Activated T-helper 2 cell treated with anti-CD3 and anti-CD28 coated beads, Interferon-gamma antibody, Interleukin-2, Interleukin-4, amounts not matched to agents 10 μg/mL and 5 μg/mL and 100 μg/mL, durations not matched to agents 14 hours and 24 hours and 36 hours (primary cell): ENCODE measurements at regions not wholly inside any gene's neighbourhood (a gene's known extent, or its start where the extent isn't known, plus 50 kb on each side); places are given as distances from the start of the nearest gene placed in this dataset.

Experiments
- DNase-seq: peaks from one replicate; pipeline ENCODE4 v3.0.0; 2021; ENCODE audit warnings: low spot score
- H3K27ac Mint-ChIP-seq: one replicate; pipeline ENCODE4 v1.8.0; 2021; ENCODE audit warnings: mixed read lengths
- H3K27me3 Mint-ChIP-seq: one replicate; pipeline ENCODE4 v1.8.0; 2021; ENCODE audit warnings: low read depth, mixed read lengths
- H3K36me3 Mint-ChIP-seq: one replicate; pipeline ENCODE4 v1.8.0; 2021; ENCODE audit warnings: low read depth, mixed read lengths
- H3K4me1 Mint-ChIP-seq: one replicate; pipeline ENCODE4 v1.8.0; 2021; ENCODE audit warnings: low read depth, mixed read lengths
- H3K4me3 Mint-ChIP-seq: one replicate; pipeline ENCODE4 v1.8.0; 2021; ENCODE audit warnings: low read depth, mild to moderate bottlenecking, moderate library complexity, mixed read lengths
- H3K9me3 Mint-ChIP-seq: one replicate; pipeline ENCODE4 v1.8.0; 2021; ENCODE audit warnings: mixed read lengths
- intact Hi-C: fragments of 100-400 bp; cut with micrococcal nuclease; formaldehyde crosslinking; loops from one replicate; pipeline ENCODE4 v1.15.1; 2023

DNA sequence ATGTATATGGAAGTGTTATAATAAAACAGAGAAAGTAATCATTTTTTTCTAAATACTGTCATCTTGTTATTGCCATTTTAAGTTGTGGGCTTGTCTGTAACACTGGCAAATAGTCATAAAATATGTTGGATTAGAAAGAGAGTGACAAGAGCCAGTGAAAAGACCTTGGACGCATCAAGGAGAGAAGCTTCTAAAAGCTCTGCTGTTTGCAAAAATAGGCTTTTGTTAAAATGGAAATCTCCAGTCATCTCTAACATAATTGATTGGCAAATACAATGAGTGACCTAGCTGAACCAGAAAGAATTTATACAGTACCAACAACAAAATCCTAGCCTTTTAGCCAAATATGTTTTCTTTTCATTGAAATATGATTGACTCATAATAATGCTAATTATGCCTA is 245.8 kb upstream of the RMST start:
- DNase-seq, result no peak
- H3K27ac Mint-ChIP-seq, result no peak overlapping the region
- no peaks in the 10 kb centered on the region for H3K36me3 Mint-ChIP-seq
- no peaks in the 10 kb centered on the region for H3K27me3 Mint-ChIP-seq
- intact Hi-C loops, result no loop called here
- H3K4me1 Mint-ChIP-seq, result no peaks in the 10 kb centered on the region
- H3K4me3 Mint-ChIP-seq, result no peak overlapping the region
- H3K9me3 Mint-ChIP-seq, result no peaks in the 10 kb centered on the region

DNA sequence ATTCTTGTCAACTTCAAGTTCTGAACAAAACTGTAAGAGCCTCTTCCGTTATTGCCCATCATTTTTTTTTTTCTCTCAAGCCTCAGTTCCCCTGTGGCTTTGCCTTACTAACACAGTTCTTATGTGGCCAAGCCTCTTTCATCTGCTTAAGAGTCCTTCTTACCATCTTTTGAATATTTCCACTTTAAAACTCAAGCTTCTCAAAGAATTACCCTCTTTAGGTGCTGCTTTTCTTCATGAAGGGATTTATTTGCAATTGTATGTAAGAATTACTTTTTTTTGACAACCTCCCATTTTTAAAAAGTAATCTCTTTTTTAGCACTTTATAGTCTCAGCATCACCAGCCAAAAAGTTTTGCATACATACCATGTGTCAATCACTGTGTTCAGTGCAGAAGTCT is 240.2 kb upstream of the RMST start:
- Mint-ChIP-seq H3K4me3 (no peak overlapping the region), H3K36me3 (no peaks in the 10 kb centered on the region), H3K4me1 (no peaks in the 10 kb centered on the region), H3K9me3 (no peaks in the 10 kb centered on the region), H3K27me3 (no peaks in the 10 kb centered on the region), H3K27ac (no peak overlapping the region)
- intact Hi-C loops, result no loop called here
- DNase-seq, result no peak

GRCh38 chr12:97223419-97223818 is 239.2 kb upstream of the RMST start:
- no peak for DNase-seq
- H3K27me3 Mint-ChIP-seq, result no peaks in the 10 kb centered on the region
- no peaks in the 10 kb centered on the region for H3K36me3 Mint-ChIP-seq
- intact Hi-C loops, result no loop called here
- H3K4me3 Mint-ChIP-seq, result no peak overlapping the region
- no peak overlapping the region for H3K27ac Mint-ChIP-seq
- no peaks in the 10 kb centered on the region for H3K4me1 Mint-ChIP-seq
- no peaks in the 10 kb centered on the region for H3K9me3 Mint-ChIP-seq

GRCh38 chr12:97229004-97229403 is 233.6 kb upstream of the RMST start:
- H3K4me1 Mint-ChIP-seq, result no peaks in the 10 kb centered on the region
- intact Hi-C loops, result no loop called here
- no peaks in the 10 kb centered on the region for H3K36me3 Mint-ChIP-seq
- H3K27me3 Mint-ChIP-seq, result no peaks in the 10 kb centered on the region
- DNase-seq, result no peak
- no peak overlapping the region for H3K27ac Mint-ChIP-seq
- no peak overlapping the region for H3K4me3 Mint-ChIP-seq
- H3K9me3 Mint-ChIP-seq, result no peaks in the 10 kb centered on the region

GRCh38 chr12:97235102-97235501 is 227.5 kb upstream of the RMST start:
- Mint-ChIP-seq H3K4me1 (no peaks in the 10 kb centered on the region), H3K4me3 (no peak overlapping the region), H3K36me3 (no peaks in the 10 kb centered on the region), H3K9me3 (no peaks in the 10 kb centered on the region), H3K27me3 (no peaks in the 10 kb centered on the region), H3K27ac (no peak overlapping the region)
- no peak for DNase-seq
- intact Hi-C loops, result no loop called here

GRCh38 chr12:97246368-97246767 is 216.2 kb upstream of the RMST start:
- Mint-ChIP-seq H3K9me3 (no peaks in the 10 kb centered on the region), H3K4me1 (no peaks in the 10 kb centered on the region), H3K27me3 (no peaks in the 10 kb centered on the region), H3K36me3 (no peaks in the 10 kb centered on the region), H3K27ac (no peak overlapping the region), H3K4me3 (no peak overlapping the region)
- DNase-seq, result no peak
- intact Hi-C loops, result no loop called here

- intact Hi-C loops, result no loop called here
- Mint-ChIP-seq H3K36me3 (no peaks in the 10 kb centered on the region), H3K27ac (no peak overlapping the region), H3K4me1 (no peaks in the 10 kb centered on the region), H3K9me3 (no peaks in the 10 kb centered on the region), H3K4me3 (no peak overlapping the region), H3K27me3 (no peaks in the 10 kb centered on the region)
- no peak for DNase-seq
Observed at GRCh38 chr12:97250483-97250882, 212.1 kb upstream of the RMST start.

GRCh38 chr12:97257726-97258125 is 204.9 kb upstream of the RMST start:
- Mint-ChIP-seq H3K4me1 (no peaks in the 10 kb centered on the region), H3K9me3 (no peaks in the 10 kb centered on the region), H3K4me3 (no peak overlapping the region), H3K36me3 (no peaks in the 10 kb centered on the region), H3K27me3 (no peaks in the 10 kb centered on the region), H3K27ac (no peak overlapping the region)
- intact Hi-C loops, result no loop called here
- no peak for DNase-seq

DNA sequence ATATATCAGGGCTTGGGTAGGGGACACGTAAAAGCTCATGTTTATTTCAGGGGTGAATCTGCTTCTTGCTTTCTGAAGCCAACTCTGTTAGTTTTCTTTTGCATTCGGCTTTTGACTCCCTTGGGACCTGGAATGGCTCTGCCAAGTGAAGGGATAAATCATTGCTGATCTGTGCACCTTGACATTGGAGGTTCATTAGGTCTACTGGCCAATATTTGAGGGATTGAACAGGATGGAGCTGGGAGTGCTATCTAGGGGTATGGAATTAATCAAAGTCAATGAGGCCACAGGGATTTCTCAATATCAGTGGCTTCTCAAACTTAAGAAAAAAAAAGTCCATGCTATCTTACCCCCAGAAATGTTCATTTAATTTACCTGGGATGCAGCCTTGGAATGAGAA is 203.5 kb upstream of the RMST start:
- no peaks in the 10 kb centered on the region for H3K36me3 Mint-ChIP-seq
- H3K4me3 Mint-ChIP-seq, result no peak overlapping the region
- no peak for DNase-seq
- no peak overlapping the region for H3K27ac Mint-ChIP-seq
- H3K27me3 Mint-ChIP-seq, result no peaks in the 10 kb centered on the region
- intact Hi-C loops, result no loop called here
- no peaks in the 10 kb centered on the region for H3K9me3 Mint-ChIP-seq
- no peaks in the 10 kb centered on the region for H3K4me1 Mint-ChIP-seq

DNA sequence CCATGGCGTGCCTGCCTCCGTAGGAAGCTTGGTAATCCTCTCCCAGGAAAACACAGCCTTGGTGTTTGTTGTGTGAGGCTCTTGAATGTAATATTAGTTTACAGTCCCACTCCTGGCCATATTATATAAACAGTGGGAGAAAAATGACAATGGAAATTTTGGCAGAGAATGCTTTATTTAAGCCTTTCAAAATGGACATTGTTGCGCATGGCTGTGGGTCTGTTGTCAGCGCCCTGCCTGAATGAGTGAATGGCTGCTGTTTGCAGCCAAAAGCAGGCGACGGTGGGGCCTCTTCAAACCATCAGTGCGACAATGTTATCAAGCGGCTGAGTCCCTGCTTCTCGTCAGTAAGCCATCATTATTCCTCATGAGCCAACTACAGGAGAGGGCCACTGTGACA is 201.8 kb upstream of the RMST start:
- DNase-seq, result no peak
- Mint-ChIP-seq H3K27ac (no peak overlapping the region), H3K4me3 (no peak overlapping the region), H3K9me3 (no peaks in the 10 kb centered on the region), H3K4me1 (no peaks in the 10 kb centered on the region), H3K36me3 (no peaks in the 10 kb centered on the region), H3K27me3 (no peaks in the 10 kb centered on the region)
- intact Hi-C loops, result no loop called here

- Mint-ChIP-seq H3K36me3 (no peaks in the 10 kb centered on the region), H3K4me3 (no peak overlapping the region), H3K9me3 (no peaks in the 10 kb centered on the region), H3K4me1 (no peaks in the 10 kb centered on the region), H3K27ac (no peak overlapping the region), H3K27me3 (no peaks in the 10 kb centered on the region)
- no peak for DNase-seq
- intact Hi-C loops, result no loop called here
Observed at GRCh38 chr12:97267166-97267565, 195.4 kb upstream of the RMST start.

DNA sequence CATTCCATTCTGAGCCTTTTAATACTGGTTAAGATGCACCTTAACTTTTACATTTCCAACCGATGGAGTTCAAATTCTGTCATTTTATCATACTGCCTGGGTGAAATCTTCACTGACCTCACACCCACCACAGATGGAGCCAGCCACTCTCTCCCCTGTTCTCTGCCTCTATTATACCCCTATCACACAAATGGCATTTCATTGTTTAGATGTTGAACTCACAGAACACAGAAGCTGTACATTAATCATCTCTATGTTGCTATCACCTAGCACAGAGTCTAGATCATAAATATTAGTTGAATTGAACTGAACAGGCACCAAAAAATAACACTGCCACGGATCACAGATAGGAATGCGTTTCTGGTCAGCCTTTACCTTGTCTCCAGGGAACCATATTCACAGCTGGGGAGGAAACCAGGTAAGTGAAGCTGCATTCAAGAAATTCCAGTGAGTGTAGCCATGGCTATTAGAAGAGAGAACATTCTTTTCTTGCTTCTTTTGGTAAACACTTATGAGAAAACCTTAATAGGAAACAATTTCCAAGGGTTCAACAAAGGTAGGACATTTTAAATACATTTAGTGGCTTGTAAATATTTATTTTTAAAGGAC is 194.9 kb upstream of the RMST start:
- no peaks in the 10 kb centered on the region for H3K36me3 Mint-ChIP-seq
- H3K27ac Mint-ChIP-seq, result no peak overlapping the region
- H3K4me1 Mint-ChIP-seq, result no peaks in the 10 kb centered on the region
- no peaks in the 10 kb centered on the region for H3K9me3 Mint-ChIP-seq
- no peak for DNase-seq
- H3K27me3 Mint-ChIP-seq, result no peaks in the 10 kb centered on the region
- H3K4me3 Mint-ChIP-seq, result no peak overlapping the region
- intact Hi-C loops, result no loop called here

DNA sequence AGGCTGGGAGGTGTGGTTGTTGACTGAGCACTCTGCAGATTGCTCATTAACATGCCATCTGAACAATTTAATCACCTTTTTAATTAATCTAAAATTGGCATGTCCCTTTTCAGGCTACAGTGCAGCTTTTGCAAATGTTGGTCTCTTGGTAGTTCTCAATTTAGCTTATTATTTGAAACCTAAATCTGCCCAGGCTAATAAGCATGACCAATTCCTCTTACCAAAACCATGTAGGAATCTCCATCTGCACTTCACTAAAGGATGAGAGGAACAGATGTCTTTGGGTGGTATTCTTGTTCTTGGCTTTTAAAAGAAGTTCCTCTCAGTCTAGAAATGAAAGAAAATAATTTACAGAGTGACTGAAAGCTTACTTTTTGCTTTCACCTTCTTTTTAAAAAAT is 190.1 kb upstream of the RMST start:
- H3K36me3 Mint-ChIP-seq, result no peaks in the 10 kb centered on the region
- DNase-seq, result no peak
- no peak overlapping the region for H3K27ac Mint-ChIP-seq

DNA sequence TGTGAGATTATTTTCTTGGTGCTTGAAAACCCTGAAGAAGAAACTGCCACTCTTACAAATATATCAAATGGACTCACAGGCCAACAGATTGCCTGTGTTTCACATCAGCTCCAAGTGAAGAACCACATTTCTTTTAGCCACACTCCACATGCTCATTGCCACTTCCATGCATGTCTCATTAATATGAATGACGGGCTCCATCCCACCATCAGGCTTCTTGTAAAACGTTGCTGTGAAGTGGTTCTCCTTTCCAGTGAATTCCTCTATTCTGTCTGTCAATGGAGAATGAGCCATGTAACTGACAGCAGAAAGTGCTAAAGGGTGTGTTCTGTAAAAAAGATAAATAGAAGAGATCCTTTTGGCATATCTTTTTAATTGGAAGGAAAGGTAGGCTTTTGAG is 188.2 kb upstream of the RMST start:
- no peaks in the 10 kb centered on the region for H3K9me3 Mint-ChIP-seq
- no peak overlapping the region for H3K27ac Mint-ChIP-seq

More for the DNA sequence above, 190.1 kb upstream of the RMST start:
- no peaks in the 10 kb centered on the region for H3K4me1 Mint-ChIP-seq
- peaks cover 7% of the 10 kb centered on the region for H3K27me3 Mint-ChIP-seq
- intact Hi-C loops, result no loop called here
- H3K4me3 Mint-ChIP-seq, result no peak overlapping the region
- no peaks in the 10 kb centered on the region for H3K9me3 Mint-ChIP-seq

More for the DNA sequence above, 188.2 kb upstream of the RMST start:
- intact Hi-C loops, result no loop called here
- Mint-ChIP-seq H3K36me3 (no peaks in the 10 kb centered on the region), H3K4me3 (no peak overlapping the region), H3K4me1 (no peaks in the 10 kb centered on the region), H3K27me3 (peaks cover 7% of the 10 kb centered on the region)
- no peak for DNase-seq
